ENCODE measurements at regions not wholly inside any gene's neighbourhood (a gene's known extent, or its start where the extent isn't known, plus 50 kb on each side); places are given as distances from the start of the nearest gene placed in this dataset.
"Not testable (repeated sequence)": the region's sequence is repeated elsewhere in the genome, so short reads cannot be mapped to it uniquely, and the experiment has no call there.

DNA sequence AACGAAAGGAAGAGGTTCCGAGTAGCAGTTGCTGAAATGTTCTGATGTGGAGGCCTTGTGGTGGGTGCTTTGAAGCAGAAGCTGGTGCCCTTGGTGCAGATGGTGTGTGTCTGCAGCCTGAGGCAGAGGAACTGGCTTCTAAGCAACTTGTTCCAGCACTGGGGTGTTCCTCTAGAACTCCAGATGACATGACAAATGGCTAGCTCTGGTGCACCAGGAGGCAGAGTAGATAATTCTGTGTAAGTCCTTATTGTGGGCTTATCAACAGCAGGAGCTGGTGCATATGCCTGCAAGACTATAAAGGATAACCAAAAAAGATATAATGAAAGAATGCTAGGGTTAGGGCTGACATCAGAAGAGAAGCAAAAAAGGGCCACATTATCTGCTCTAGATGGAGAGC is 76.5 kb downstream of the ARL5B start:
- no peak for DNase-seq (ENCODE audit: low read depth in 2 of 2)

DNA sequence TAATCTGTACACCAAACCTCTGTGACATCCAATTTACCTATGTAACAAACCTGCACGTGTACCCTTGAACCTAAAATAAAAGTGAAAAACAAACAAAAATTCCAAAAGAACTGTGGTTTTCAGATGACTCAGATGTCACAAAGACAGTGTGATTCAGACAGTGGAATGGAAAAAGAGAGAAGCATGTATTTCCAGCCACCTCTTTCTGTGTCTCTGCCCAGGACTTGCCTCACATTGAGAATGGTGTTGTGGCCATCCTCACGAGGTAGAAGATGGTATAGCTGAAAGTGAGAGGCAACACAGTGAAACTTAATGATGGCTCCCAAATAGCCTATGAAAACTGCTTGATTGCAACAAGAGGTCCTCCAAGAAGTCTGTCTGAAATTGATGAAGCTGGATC is 78.0 kb downstream of the ARL5B start:
- no peak for DNase-seq (ENCODE audit: low read depth in 2 of 2)

DNA sequence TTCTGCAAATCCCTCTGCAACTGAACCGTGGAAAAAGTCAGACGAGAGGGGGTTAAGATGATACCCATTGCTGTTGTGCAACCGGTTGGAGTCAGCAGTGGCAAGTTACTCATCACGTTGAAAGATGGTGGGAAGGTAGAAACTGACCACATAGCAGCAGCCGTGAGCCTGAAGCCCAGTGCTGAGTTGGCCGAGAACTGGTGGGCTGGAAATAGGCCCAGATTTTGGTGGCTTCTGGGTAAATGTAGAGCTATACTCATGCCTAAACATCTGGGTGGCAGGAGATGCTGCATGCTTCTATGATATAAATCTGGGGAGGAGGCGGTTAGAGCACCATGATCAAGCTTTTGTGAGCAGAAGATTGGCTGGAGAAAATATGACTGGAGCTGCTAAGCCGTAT is 78.6 kb downstream of the ARL5B start:
- DNase-seq (ENCODE audit: low read depth in 2 of 2): peak; percentile 69 to 70

DNA sequence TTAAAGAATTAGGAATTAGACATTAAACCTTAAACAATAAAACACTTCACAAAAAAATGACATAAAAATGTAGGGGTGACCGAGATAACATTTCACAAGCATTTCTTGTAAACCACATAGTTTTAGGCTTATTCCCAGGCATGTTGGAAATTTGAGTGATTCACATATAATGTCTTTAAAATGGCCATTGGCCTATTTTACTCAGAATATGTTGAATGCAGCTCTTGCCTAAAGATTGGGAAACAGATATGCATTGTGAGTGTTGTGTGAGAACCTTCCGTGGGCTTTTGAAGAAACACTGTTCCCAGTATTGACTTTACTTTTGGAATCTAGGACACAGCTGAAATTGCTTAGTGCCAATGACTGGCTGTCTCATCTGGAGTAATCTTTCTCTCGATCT is 79.6 kb downstream of the ARL5B start:
- peak; percentile 49 to 55 for DNase-seq (ENCODE audit: low read depth in 2 of 2)

DNA sequence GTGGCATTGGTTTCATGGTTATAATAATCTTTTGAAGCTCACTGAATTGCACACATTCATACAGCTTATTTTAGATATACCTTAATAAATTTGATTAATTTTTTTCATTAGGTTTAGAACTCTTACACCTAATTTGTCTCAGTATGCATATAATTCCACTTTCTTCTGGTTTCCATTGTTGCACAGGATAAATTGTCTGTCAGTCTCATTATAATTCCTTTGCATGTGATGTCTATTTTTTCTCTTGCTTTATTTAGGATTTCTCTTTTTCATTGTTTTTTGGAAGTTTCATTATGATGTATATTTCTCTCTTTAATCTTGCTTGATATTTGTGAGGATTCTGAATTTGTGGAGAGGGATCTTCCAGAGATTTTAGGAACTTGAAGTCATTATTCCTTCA is 84.7 kb downstream of the ARL5B start:
- no peak for DNase-seq (ENCODE audit: low read depth in 2 of 2)

DNA sequence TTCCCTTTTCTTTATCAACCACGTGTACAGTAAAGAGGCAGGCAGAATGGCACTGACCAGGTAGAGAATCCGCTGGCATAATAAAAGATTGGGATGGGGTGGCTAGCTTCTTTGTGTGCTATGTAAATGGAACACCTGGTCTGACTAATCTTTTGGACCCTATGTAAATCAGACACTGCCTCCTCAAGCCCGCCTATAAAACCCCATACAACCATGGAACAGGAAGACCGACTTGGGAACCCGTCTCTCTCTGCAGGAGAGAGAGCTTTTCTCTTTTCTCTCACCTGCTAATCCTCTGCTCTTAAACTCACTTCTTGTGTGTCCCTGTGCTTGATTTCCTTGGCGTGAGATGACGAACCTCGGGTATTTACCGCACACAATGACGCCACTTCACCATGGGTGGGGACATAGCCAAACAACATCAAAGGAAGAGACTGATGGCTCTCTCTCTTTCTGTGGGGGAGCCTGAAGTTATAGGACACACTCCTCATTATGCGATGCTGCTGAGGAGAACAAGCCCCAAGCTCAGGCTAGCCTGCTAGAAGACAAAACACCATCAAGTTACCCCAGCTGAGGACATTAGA is 94.2 kb downstream of the ARL5B start:
- no peak for DNase-seq (ENCODE audit: low read depth in 2 of 2)

DNA sequence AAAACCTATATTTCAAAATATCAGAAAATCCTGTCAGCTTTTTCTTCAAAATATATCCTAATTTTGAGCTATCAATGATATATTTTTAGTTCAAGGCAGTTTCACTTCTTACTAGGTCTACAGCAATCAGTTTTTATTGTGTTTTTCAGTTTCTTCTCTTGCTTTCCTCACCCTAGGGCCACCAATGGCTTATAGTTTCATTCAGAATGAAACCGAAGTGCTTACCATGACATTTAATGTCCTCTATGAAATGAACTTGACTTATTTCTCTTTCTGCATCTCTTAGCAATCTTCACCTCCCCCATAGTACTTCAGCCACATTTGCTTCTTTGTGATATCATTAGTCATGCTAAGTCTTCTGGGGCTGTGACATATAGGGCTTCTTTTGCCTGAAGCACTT is 100.3 kb downstream of the ARL5B start:
- no peak for DNase-seq (ENCODE audit: low read depth in 2 of 2)

DNA sequence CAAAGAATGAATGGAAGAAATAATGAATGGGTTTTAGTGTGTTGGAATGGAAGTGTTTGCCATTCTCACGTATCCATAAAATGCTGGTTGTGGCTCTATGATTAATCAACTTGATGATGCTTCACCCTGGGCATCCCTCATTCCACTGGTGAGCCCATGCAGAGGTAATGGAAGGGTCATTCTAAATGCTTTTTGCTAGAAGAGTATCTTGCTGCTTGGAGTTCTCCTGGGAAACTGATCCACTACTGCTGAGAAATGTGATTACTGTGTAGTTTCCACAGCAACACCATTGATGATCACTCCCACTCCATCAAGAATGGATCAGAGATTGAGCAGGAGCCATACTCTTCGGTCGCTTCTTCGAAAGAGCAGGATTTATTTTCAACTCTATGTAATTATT is 101.6 kb downstream of the ARL5B start:
- no peak for DNase-seq (ENCODE audit: low read depth in 2 of 2)

DNA sequence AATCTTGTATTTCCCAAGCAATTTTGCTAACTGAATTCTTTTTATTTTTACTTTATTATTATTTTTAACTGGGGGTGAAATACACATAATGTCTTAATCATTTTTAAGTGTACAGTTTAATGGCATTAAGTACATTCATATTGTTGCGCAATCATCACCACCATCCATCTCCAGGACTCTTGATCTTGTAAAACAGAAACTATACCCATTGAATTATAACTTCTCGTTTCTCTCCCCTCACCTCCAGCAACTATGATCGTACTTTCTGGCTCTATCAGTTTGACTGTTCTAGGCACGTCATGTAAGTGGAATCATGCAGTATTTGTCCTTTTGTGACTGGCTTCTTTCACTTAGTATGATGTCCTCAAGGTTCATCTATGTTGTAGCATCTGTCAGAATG is 108.8 kb downstream of the ARL5B start:
- no peak for DNase-seq (ENCODE audit: low read depth in 2 of 2)

DNA sequence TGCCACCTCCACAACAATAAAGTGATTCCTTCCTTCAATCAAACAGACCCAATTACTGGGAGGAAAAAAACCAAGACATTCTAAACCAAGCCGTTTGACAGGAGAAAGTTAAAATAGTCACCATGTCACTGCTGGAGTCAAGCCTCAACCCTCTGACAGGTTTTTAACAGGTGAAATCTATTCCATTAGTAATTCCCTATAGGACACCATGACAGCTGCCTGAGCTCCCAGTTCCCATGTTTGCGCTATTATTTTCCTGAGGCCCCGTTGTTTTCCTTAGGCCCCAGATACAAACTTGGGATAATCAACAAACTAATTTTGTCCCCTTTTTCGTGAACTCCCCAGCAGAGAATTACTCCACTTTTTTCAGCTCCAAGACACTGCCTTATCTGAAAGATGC is 113.9 kb downstream of the ARL5B start:
- no peak for DNase-seq (ENCODE audit: low read depth in 2 of 2)

DNA sequence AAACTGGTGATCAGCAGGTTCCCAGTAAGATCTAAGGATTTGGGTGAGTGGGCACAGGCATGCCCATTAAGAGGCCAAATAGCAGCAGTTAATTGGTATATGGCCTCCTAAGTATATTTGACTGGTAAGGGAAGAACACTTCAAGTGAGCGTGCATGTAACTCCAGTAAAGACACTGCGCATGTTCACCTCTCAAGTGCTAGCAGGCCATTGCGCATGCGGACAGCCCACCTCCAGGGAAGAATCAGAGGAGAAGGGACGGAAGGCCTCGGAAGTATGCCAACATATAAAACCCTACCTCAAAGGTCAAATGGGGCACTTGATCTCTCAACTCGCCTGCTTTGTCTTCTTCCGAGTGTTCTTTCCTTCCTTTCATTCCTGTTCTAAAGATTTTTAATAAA is 118.0 kb downstream of the ARL5B start:
- no peak for DNase-seq (ENCODE audit: low read depth in 2 of 2)

DNA sequence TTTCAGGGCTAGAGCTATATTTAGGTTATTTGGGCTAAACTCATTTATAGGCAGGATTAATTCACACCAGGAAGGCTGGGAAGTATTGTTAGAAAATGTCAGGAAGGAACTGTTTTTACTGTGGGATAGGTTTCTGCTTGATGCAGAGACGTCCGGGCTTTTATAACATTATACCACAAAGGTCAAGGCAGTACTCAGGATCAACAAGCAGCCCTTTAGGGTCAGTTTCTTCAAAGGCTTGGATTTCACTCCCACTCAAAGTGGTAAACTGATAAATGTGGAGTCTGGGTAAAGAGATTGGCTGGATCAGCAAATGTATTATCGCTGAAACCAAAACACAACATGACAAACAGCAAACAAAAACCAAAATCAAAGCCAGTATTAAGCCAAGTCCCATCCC is 127.2 kb downstream of the ARL5B start:
- DNase-seq (ENCODE audit: low read depth in 2 of 2): no peak

DNA sequence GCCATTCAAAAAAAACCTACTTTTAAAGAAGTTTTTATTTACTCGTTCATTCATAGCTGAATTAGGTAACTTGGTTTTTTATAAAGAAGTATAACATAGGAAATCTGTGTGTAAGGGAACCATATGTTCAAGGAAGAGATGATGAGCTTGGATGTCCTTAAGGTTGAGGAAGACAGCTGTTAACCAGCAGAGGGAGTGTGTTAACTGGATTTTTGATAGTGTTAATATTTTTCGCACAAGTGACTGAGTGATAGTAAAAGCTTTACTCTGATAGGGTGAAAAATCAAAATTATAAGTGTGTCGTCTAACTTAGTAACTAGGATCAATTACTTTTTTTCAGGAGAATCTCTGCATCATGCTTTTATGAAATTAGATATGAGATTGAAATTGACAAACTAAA is 134.7 kb downstream of the ARL5B start:
- no peak for DNase-seq (ENCODE audit: low read depth in 2 of 2)

DNA sequence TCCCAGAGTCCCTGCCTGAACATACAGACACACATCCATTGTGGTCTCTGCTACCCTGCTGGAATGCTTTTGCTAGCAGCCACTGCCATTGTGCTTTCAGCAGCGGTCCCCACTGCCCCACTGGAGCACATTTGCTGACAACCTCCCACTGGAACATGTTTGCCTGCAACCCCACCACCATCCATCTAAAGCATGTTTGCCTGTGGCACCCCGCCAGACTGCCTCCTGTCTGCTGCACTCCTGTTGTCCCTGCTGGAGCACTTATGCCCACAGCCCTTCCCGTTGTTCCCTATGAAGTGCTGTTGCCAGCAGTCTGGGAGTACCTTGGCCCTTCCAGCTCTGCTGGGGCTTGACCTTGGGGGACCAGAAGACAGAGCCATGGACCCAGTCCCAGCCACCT is 136.3 kb downstream of the ARL5B start:
- no peak for DNase-seq (ENCODE audit: low read depth in 2 of 2)

DNA sequence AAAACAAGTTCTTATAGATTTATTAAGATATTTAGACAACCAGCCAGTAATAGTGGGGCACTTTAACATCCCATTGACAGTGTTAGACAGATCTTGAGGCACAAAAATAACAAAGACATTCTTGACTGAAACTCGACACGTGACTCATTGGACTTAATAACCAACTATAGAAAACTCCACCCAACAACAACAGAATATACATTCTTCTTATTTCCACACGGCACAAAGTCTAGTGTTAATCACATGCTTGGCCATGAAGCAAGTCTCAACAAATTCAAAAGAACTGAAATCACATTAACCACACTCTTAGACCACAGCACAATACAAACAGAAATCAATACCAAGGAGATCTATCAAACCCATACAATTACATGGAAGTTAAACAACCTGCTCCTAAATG is 138.1 kb downstream of the ARL5B start:
- DNase-seq (ENCODE audit: low read depth in 2 of 2): no peak

DNA sequence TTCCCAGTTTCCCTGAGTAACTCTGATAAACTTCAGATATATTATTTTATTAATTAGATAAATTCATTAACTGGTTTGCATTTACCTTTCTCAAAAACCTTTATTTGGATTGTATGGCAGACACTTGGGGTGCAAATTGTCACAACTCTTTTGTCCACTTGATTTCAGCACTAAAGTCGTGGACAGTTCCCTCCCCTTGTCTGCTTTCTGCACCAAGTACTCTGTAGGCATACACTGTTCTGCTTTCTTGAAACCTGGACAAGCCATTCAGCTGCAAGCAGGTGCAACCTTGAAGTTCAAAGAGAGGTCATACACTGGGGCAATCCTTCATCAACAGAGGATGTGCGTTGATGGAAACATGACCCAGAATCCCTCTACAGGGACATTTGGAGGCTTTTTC is 162.9 kb downstream of the ARL5B start:
- DNase-seq (ENCODE audit: low read depth in 2 of 2): peak in 1 of 2 experiments; percentile 0

DNA sequence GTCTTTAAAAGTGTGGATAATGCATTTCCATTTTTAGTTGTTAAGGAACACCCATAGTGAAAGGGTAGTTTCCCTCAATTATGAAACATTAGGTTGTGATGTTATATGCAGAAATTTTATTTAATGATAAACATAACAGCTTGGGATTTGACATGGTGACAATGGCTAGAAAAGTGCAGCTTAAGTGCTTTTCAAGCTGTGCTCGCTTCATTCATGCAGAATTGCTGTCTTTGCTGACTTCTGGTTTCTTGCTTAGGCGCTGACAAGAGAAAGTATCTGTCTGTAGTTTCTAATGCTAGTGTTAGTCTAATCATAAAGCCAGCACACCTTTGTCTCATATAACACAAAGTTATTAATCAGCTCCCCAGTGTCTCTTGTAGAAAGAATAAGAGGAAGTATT is 170.0 kb downstream of the ARL5B start:
- no peak for DNase-seq (ENCODE audit: low read depth in 2 of 2)

DNA sequence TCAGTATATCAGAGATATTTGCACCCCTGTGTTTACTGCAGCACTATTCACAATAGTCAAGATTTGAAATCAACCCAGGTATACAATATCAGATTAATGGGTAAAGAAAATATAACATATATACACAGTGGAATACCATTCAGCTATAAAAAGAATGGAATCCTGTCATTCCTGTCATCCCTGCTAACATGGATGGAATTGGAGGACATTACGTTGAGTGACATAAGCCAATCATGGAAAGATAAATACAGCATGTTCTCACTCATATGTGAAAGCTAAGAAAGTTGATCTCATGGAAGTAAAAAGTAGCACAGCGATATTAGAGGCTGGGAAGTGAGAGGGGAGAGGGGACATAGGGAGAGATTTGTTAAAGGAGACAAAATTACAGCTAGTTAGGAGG is 171.0 kb downstream of the ARL5B start:
- no peak for DNase-seq (ENCODE audit: low read depth in 2 of 2)

DNA sequence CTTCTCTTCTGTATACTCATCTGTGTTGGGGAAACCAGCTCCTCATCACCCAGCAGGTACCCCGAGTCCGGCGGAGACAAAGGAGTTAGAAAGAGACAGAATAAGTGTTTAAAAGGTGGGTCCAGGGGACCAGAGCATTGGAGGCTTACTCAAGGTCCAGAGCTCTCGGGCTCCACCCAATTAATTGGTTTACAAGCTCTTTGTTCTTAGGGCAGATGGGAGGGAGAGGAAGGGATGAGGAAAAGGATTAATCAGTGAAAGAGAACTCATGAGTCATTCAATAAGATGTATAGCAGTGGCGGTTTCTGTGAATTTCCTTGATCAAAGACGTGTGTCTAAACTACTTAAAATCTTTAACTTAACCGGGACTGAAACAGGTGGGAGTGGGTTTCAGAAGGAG is 192.0 kb upstream of the MALRD1 start:
- DNase-seq (ENCODE audit: low read depth in 2 of 2): not testable (repeated sequence)

DNA sequence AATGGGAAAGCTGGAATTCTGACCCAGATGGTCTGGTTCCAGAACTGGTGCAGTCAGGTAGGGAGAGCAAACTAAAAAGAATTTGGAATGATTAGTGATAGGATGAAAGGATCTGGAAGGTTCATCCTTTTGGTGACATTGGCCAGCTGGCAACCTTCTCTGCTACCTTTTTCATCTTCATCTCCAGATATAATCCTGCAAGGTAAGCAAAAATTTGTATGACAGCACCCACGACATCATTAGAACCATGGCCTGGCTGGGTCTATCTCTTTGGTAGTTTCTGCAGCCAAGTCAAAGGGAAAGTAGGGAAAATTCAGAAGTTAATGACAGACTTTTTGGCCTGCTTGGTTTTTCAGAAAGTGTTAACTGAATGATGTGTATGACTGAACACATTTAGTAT is 188.9 kb upstream of the MALRD1 start:
- no peak for DNase-seq (ENCODE audit: low read depth in 2 of 2)

DNA sequence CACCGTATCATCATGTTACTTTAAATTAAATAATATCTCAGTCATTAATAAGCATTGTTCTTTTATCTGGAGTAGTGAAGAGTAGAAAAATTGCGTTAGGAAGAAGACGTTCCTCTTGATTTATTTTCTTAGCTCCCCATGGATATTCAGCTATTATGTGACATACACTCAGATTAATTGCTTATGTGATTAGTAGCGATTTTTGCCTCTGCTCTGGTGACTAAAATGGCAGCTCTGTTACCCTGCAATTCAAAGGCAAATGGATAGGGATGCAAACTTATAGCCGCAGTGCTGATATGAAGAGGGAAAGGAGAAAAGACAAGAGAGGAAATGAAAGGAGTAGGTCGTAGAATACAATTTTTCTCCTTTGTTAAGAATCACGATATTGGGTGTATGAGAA is 188.4 kb upstream of the MALRD1 start:
- DNase-seq (ENCODE audit: low read depth in 2 of 2): no peak

DNA sequence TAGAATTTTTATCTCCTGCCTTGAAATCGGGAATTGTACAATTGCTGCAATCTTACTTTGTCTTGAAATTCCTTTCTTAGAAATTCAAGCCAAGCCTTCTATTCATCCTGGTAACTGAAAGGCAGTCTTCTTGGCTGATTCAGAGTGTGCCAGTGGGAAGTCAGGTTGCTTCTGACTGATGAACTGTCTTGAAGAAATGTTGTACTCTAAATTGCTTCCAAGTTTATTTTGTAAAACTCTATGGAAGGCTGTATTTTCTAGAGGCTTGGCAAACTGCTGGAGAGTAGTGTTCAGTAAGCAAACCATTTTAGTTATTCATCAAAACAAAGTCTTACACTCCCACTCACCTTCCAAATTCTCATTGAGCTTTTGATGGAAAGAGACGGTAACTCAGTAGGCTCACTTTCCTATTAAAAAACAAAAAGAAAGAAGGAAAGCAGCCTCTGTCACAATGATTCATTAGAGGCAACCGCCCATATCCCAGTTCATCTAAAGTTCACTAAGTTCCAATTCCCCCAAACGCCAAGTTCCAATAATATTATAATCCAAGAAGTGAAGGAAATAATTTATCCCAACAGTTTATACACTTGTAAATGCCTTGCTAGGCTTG is 187.9 kb upstream of the MALRD1 start:
- DNase-seq (ENCODE audit: low read depth in 2 of 2): no peak

DNA sequence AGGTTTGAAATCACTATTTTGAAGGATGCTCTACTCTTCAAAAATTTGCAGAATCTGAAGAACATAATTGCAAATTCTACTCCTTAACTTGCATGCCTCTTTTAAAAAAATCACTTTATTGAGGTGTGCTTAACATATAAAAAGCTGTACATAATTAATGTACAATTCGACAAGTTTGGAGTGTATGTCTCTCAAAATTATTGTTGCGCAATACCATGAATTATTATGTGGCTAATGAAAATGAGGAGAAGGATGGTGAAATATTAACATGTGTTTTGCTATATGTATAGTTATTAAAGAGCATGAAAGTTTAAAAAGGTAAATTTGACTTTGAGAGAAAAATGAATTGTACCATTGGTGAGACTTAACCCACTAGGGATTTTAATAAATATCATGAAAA is 187.2 kb upstream of the MALRD1 start:
- no peak for DNase-seq (ENCODE audit: low read depth in 2 of 2)

DNA sequence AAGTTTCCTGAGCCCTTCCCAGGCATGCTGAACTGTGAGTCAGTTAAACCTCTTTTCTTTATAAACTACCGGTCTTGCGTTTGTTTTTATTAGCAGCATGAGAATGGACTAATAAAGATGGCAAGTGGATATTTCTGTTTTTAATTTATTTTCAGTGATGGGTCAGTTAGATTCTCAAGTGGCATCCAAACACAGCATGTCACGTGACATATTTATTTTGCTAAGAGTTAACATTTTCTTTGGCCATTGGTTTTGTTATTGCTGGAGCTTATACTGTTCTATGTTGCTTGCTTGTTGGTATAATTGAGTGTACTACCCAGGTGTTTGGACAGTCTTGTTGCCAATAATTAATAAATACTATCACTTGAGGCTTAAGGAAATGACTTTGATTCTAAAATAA is 181.7 kb upstream of the MALRD1 start:
- no peak for DNase-seq (ENCODE audit: low read depth in 2 of 2)

All from fibroblast of skin of left quadriceps (primary cell).